ENCODE measurements at regions not wholly inside any gene's neighbourhood (a gene's known extent, or its start where the extent isn't known, plus 50 kb on each side); places are given as distances from the start of the nearest gene placed in this dataset.

- no peak overlapping the region for H3K27ac ChIP-seq (ENCODE audit: extremely low read depth, low read depth, low read length)
- no peaks in the 10 kb centered on the region for H3K9me3 ChIP-seq (ENCODE audit: control insufficient read depth, insufficient read depth, low read depth, low read length)
- H3K4me3 ChIP-seq (ENCODE audit: low read depth, low read length): no peak overlapping the region
- ChIA-PET CTCF (interaction anchor here (0.5 kb wide), 1 partner anchor 77 kb away, joined by 4 read pairs; no protein-coding TSS in a partner anchor), POLR2A (no interaction called here)
- H3K36me3 ChIP-seq (ENCODE audit: control insufficient read depth in 2 of 2, insufficient read depth in 1 of 2, low read length in 2 of 2): no peaks in the 10 kb centered on the region
- TF ChIP-seq ZEB2 (tag by site-specific recombination; IDR thresholded peaks at IDR 0.05): no peak
- TF ChIP-seq ZNF670 (tag by site-specific recombination; IDR thresholded peaks at IDR 0.05; ENCODE audit: low read depth): no peak
- no peak for TF ChIP-seq ZNF416 (tag by site-specific recombination; IDR thresholded peaks at IDR 0.05)
- TF ChIP-seq GLIS2 (tag by site-specific recombination; IDR thresholded peaks at IDR 0.05): no peak
- TF ChIP-seq, protein P1, sequence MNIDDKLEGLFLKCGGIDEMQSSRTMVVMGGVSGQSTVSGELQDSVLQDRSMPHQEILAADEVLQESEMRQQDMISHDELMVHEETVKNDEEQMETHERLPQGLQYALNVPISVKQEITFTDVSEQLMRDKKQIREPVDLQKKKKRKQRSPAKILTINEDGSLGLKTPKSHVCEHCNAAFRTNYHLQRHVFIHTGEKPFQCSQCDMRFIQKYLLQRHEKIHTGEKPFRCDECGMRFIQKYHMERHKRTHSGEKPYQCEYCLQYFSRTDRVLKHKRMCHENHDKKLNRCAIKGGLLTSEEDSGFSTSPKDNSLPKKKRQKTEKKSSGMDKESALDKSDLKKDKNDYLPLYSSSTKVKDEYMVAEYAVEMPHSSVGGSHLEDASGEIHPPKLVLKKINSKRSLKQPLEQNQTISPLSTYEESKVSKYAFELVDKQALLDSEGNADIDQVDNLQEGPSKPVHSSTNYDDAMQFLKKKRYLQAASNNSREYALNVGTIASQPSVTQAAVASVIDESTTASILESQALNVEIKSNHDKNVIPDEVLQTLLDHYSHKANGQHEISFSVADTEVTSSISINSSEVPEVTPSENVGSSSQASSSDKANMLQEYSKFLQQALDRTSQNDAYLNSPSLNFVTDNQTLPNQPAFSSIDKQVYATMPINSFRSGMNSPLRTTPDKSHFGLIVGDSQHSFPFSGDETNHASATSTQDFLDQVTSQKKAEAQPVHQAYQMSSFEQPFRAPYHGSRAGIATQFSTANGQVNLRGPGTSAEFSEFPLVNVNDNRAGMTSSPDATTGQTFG (tag by site-specific recombination; IDR thresholded peaks at IDR 0.05; ENCODE audit: borderline replicate concordance): no peak
- TF ChIP-seq OSR2 (tag by site-specific recombination; IDR thresholded peaks at IDR 0.05): no peak
- no peak for TF ChIP-seq GLIS1 (tag by site-specific recombination; IDR thresholded peaks at IDR 0.05)
- no peak for TF ChIP-seq MEIS1 (CRISPR knock-in tag; IDR thresholded peaks at IDR 0.05; ENCODE audit: borderline replicate concordance)
- TF ChIP-seq ZNF302 (tag by site-specific recombination; IDR thresholded peaks at IDR 0.05; ENCODE audit: low read depth): no peak
- TF ChIP-seq, protein P2, sequence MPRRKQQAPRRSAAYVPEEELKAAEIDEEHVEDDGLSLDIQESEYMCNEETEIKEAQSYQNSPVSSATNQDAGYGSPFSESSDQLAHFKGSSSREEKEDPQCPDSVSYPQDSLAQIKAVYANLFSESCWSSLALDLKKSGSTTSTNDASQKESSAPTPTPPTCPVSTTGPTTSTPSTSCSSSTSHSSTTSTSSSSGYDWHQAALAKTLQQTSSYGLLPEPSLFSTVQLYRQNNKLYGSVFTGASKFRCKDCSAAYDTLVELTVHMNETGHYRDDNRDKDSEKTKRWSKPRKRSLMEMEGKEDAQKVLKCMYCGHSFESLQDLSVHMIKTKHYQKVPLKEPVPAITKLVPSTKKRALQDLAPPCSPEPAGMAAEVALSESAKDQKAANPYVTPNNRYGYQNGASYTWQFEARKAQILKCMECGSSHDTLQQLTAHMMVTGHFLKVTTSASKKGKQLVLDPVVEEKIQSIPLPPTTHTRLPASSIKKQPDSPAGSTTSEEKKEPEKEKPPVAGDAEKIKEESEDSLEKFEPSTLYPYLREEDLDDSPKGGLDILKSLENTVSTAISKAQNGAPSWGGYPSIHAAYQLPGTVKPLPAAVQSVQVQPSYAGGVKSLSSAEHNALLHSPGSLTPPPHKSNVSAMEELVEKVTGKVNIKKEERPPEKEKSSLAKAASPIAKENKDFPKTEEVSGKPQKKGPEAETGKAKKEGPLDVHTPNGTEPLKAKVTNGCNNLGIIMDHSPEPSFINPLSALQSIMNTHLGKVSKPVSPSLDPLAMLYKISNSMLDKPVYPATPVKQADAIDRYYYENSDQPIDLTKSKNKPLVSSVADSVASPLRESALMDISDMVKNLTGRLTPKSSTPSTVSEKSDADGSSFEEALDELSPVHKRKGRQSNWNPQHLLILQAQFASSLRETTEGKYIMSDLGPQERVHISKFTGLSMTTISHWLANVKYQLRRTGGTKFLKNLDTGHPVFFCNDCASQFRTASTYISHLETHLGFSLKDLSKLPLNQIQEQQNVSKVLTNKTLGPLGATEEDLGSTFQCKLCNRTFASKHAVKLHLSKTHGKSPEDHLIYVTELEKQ (tag by site-specific recombination; IDR thresholded peaks at IDR 0.05; ENCODE audit: borderline replicate concordance): no peak
- TF ChIP-seq SP2 (tag by site-specific recombination; IDR thresholded peaks at IDR 0.05): no peak
- no peak for TF ChIP-seq ZNF266 (tag by site-specific recombination; IDR thresholded peaks at IDR 0.05; ENCODE audit: low read depth)
- TF ChIP-seq ZNF24 (tag by site-specific recombination; IDR thresholded peaks at IDR 0.05): no peak
- TF ChIP-seq ZNF529 (tag by site-specific recombination; IDR thresholded peaks at IDR 0.05; ENCODE audit: insufficient replicate concordance): no peak
- TF ChIP-seq KLF16 (tag by site-specific recombination; IDR thresholded peaks at IDR 0.05): no peak
- TF ChIP-seq SP3 (tag by site-specific recombination; IDR thresholded peaks at IDR 0.05): no peak
- no peak for TF ChIP-seq ZNF184 (tag by site-specific recombination; IDR thresholded peaks at IDR 0.05)
- no peak for TF ChIP-seq BCL11A (tag by site-specific recombination; IDR thresholded peaks at IDR 0.05; ENCODE audit: low read depth)
- no peak for TF ChIP-seq ZNF394 (tag by site-specific recombination; IDR thresholded peaks at IDR 0.05; ENCODE audit: borderline replicate concordance)
- TF ChIP-seq ZNF768 (tag by site-specific recombination; IDR thresholded peaks at IDR 0.05): no peak
- H3K4me1 ChIP-seq (ENCODE audit: control insufficient read depth, insufficient read depth, low read length): no peaks in the 10 kb centered on the region
Measured at GRCh38 chr7:12092499-12093130, 118.5 kb upstream of the TMEM106B start.

DNA sequence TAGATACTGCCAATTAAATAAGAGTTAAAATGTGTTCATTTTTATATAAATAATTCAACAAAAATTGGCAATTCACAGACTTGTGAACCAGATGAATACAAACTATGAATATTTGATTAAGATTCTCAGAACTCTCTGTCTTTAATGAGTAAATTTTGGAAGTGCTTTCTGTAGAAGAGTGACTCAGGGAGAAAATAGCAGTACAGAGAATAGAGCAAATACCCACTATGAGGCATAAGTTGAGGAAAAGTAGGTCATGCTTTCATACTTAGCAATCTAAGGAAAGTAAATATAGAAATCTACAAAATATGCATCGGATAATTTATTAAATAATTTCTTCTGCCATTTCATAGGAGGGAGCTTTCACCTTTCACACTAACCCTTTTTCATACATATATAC is 117.7 kb upstream of the TMEM106B start:
- Histone ChIP-seq H3K36me3 (ENCODE audit: control insufficient read depth in 2 of 2, insufficient read depth in 1 of 2, low read length in 2 of 2) (no peaks in the 10 kb centered on the region), H3K27ac (ENCODE audit: extremely low read depth, low read depth, low read length) (no peak overlapping the region), H3K4me3 (ENCODE audit: low read depth, low read length) (no peak overlapping the region), H3K9me3 (ENCODE audit: control insufficient read depth, insufficient read depth, low read depth, low read length) (no peaks in the 10 kb centered on the region), H3K4me1 (ENCODE audit: control insufficient read depth, insufficient read depth, low read length) (no peaks in the 10 kb centered on the region)
- CTCF ChIA-PET: interaction anchor here (0.5 to 0.6 kb wide), 2 partner anchors 78 to 245 kb away, joined by 4 read pairs; no protein-coding TSS in a partner anchor
- POLR2A ChIA-PET: no interaction called here
- TF ChIP-seq, protein P3, sequence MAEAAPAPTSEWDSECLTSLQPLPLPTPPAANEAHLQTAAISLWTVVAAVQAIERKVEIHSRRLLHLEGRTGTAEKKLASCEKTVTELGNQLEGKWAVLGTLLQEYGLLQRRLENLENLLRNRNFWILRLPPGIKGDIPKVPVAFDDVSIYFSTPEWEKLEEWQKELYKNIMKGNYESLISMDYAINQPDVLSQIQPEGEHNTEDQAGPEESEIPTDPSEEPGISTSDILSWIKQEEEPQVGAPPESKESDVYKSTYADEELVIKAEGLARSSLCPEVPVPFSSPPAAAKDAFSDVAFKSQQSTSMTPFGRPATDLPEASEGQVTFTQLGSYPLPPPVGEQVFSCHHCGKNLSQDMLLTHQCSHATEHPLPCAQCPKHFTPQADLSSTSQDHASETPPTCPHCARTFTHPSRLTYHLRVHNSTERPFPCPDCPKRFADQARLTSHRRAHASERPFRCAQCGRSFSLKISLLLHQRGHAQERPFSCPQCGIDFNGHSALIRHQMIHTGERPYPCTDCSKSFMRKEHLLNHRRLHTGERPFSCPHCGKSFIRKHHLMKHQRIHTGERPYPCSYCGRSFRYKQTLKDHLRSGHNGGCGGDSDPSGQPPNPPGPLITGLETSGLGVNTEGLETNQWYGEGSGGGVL (tag by site-specific recombination; IDR thresholded peaks at IDR 0.05): no peak
- TF ChIP-seq, protein P4, sequence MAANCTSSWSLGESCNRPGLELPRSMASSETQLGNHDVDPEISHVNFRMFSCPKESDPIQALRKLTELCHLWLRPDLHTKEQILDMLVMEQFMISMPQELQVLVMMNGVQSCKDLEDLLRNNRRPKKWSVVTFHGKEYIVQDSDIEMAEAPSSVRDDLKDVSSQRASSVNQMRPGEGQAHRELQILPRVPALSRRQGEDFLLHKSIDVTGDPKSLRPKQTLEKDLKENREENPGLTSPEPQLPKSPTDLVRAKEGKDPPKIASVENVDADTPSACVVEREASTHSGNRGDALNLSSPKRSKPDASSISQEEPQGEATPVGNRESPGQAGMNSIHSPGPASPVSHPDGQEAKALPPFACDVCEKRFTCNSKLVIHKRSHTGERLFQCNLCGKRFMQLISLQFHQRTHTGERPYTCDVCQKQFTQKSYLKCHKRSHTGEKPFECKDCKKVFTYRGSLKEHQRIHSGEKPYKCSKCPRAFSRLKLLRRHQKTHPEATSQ (tag by site-specific recombination; IDR thresholded peaks at IDR 0.05): no peak
- no peak for TF ChIP-seq ZXDB (tag by site-specific recombination; IDR thresholded peaks at IDR 0.05)
- no peak for TF ChIP-seq SCRT1 (tag by site-specific recombination; IDR thresholded peaks at IDR 0.05; ENCODE audit: borderline replicate concordance)
- no peak for TF ChIP-seq ZNF610 (tag by site-specific recombination; IDR thresholded peaks at IDR 0.05; ENCODE audit: borderline replicate concordance)

Measured in HEK293 (cell line).